ENCODE measurements at regions not wholly inside any gene's neighbourhood (a gene's known extent, or its start where the extent isn't known, plus 50 kb on each side); places are given as distances from the start of the nearest gene placed in this dataset.

DNA sequence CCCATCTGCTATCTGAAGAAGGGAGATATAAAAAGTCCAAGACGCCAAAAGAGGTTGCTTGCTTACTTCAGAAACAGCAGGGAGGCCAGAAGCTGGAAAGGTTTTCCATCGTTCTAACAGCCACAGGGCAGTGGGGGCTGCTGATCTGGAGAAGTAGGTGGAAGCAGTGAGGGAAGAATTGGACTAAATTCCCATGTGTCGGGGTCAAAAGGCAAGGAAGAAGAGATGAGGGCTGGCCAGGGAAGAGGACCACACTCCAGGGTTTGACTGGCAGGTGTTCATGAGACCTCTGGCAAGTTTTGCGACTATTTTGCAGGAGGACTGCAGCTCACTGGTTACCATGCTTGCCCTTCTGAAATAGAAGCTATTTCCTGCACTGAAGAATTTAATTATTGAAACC, 91.0 kb downstream of the SCG2 start:
- Histone ChIP-seq H3K27me3 (ENCODE audit: insufficient read depth, poor library complexity, severe bottlenecking) (no peaks in the 10 kb centered on the region), H3K27ac (replicated peaks) (no peak overlapping the region), H3K4me3 (replicated peaks; ENCODE audit: insufficient read depth, low read length) (no peak overlapping the region)
- TF ChIP-seq SPI1 (IDR thresholded peaks at IDR 0.05; ENCODE audit: borderline replicate concordance, low read depth) (no peak), POLR2AphosphoS5 (IDR thresholded peaks at IDR 0.05; ENCODE audit: low read depth) (no peak), GABPA (IDR thresholded peaks at IDR 0.05; ENCODE audit: low read depth) (no peak)
- TF ChIP-seq, protein P1, sequence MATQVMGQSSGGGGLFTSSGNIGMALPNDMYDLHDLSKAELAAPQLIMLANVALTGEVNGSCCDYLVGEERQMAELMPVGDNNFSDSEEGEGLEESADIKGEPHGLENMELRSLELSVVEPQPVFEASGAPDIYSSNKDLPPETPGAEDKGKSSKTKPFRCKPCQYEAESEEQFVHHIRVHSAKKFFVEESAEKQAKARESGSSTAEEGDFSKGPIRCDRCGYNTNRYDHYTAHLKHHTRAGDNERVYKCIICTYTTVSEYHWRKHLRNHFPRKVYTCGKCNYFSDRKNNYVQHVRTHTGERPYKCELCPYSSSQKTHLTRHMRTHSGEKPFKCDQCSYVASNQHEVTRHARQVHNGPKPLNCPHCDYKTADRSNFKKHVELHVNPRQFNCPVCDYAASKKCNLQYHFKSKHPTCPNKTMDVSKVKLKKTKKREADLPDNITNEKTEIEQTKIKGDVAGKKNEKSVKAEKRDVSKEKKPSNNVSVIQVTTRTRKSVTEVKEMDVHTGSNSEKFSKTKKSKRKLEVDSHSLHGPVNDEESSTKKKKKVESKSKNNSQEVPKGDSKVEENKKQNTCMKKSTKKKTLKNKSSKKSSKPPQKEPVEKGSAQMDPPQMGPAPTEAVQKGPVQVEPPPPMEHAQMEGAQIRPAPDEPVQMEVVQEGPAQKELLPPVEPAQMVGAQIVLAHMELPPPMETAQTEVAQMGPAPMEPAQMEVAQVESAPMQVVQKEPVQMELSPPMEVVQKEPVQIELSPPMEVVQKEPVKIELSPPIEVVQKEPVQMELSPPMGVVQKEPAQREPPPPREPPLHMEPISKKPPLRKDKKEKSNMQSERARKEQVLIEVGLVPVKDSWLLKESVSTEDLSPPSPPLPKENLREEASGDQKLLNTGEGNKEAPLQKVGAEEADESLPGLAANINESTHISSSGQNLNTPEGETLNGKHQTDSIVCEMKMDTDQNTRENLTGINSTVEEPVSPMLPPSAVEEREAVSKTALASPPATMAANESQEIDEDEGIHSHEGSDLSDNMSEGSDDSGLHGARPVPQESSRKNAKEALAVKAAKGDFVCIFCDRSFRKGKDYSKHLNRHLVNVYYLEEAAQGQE (IDR thresholded peaks at IDR 0.05; ENCODE audit: insufficient replicate concordance, low read depth): no peak
- TF ChIP-seq, protein P2, sequence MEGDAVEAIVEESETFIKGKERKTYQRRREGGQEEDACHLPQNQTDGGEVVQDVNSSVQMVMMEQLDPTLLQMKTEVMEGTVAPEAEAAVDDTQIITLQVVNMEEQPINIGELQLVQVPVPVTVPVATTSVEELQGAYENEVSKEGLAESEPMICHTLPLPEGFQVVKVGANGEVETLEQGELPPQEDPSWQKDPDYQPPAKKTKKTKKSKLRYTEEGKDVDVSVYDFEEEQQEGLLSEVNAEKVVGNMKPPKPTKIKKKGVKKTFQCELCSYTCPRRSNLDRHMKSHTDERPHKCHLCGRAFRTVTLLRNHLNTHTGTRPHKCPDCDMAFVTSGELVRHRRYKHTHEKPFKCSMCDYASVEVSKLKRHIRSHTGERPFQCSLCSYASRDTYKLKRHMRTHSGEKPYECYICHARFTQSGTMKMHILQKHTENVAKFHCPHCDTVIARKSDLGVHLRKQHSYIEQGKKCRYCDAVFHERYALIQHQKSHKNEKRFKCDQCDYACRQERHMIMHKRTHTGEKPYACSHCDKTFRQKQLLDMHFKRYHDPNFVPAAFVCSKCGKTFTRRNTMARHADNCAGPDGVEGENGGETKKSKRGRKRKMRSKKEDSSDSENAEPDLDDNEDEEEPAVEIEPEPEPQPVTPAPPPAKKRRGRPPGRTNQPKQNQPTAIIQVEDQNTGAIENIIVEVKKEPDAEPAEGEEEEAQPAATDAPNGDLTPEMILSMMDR (IDR thresholded peaks at IDR 0.05; ENCODE audit: insufficient read depth, low read length): no peak
- no peak for DNase-seq (ENCODE audit: low read depth in 1 of 2, low spot score in 1 of 2)

DNA sequence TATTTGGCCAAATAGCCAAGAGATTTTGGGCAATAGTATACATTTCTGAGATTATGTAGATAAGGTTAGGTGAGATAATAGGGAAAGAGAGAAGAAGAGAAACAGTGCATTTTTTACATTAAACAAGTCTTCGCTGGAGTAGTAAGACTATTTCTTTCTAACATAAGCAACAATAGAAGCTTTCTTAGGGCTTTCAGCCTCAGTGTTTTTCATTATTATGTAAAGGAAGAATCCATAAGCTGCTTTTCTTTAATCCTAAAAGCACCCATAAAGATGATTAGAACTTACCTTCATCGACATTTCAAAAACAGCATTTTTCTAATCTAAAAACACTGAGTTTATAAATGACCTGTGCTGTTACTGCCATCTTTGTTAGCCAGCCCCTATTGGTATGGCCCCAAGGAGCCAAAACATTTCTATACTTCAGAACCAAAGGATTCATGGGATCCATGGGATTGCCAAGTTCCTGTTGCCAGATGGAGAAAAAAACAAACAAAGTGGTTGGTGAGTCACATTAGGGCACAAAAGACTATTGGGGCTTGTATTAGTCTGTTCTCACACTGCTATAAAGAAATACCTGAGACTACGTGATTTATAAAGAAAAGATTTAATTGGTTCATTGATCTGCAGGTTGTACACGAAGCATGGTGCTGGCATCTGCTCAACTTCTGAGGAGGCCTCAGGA, 88.2 kb downstream of the SCG2 start:
- Histone ChIP-seq H3K4me3 (replicated peaks; ENCODE audit: insufficient read depth, low read length) (no peak overlapping the region), H3K27me3 (ENCODE audit: insufficient read depth, poor library complexity, severe bottlenecking) (no peaks in the 10 kb centered on the region), H3K27ac (replicated peaks) (no peak overlapping the region)
- TF ChIP-seq, protein P1 (IDR thresholded peaks at IDR 0.05; ENCODE audit: insufficient replicate concordance, low read depth): no peak
- TF ChIP-seq GABPA (IDR thresholded peaks at IDR 0.05; ENCODE audit: low read depth): no peak
- no peak for TF ChIP-seq SPI1 (IDR thresholded peaks at IDR 0.05; ENCODE audit: borderline replicate concordance, low read depth)
- TF ChIP-seq, protein P2 (IDR thresholded peaks at IDR 0.05; ENCODE audit: insufficient read depth, low read length): no peak
- no peak for TF ChIP-seq POLR2AphosphoS5 (IDR thresholded peaks at IDR 0.05; ENCODE audit: low read depth)
- no peak for DNase-seq (ENCODE audit: low read depth in 1 of 2, low spot score in 1 of 2)

DNA sequence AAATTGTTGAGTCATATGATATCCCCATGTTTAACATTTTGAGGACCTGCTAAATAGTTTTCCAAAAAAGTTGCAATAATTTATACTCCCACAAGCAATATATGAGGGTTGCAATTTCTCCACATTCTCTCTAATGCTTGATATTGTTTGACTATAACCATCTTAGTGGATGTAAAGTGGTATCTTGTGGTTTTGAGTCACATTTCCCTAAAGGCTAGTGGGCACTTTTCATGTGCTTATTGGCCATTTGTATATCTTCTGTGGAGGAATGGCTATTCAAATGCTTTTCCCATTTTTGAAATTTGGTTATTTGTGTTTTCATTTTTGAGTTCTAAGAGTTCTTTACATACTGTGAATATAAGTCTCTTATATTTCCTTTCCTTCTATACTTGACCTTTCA, 82.7 kb downstream of the SCG2 start:
- Histone ChIP-seq H3K27me3 (ENCODE audit: insufficient read depth, poor library complexity, severe bottlenecking) (no peaks in the 10 kb centered on the region), H3K4me3 (replicated peaks; ENCODE audit: insufficient read depth, low read length) (no peak overlapping the region), H3K27ac (replicated peaks) (no peak overlapping the region)
- TF ChIP-seq POLR2AphosphoS5 (IDR thresholded peaks at IDR 0.05; ENCODE audit: low read depth): no peak
- TF ChIP-seq, protein P2 (IDR thresholded peaks at IDR 0.05; ENCODE audit: insufficient read depth, low read length): no peak
- TF ChIP-seq, protein P1 (IDR thresholded peaks at IDR 0.05; ENCODE audit: insufficient replicate concordance, low read depth): no peak
- no peak for TF ChIP-seq SPI1 (IDR thresholded peaks at IDR 0.05; ENCODE audit: borderline replicate concordance, low read depth)
- no peak for TF ChIP-seq GABPA (IDR thresholded peaks at IDR 0.05; ENCODE audit: low read depth)
- no peak for DNase-seq (ENCODE audit: low read depth in 1 of 2, low spot score in 1 of 2)
